ENCODE measurements at regions not wholly inside any gene's neighbourhood (a gene's known extent, or its start where the extent isn't known, plus 50 kb on each side); places are given as distances from the start of the nearest gene placed in this dataset.

DNA sequence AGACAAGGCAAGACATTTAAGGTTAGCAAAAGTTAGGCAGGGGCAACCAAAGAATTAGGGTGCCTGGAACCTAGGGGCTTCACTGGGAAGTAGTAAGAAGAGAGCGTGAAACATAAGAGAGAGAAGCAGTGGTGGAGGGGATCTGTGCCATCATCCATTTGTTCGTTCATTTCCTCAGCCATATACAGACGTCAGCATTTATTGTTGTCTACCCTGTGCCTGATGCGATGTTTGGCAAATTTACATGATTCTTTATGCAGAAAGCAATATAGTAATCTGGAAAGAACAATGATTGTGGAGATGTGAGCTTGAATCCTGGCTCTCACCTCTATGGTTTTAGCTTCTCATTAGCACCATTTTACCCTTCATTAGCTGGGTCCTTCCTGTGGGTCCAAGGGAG is 477.5 kb upstream of the MPDZ start:
- TF ChIP-seq EZH2 (IDR thresholded peaks at IDR 0.05; ENCODE audit: borderline replicate concordance, low read depth, low read length, poor library complexity, severe bottlenecking), result no peak
- TF ChIP-seq, protein P1, sequence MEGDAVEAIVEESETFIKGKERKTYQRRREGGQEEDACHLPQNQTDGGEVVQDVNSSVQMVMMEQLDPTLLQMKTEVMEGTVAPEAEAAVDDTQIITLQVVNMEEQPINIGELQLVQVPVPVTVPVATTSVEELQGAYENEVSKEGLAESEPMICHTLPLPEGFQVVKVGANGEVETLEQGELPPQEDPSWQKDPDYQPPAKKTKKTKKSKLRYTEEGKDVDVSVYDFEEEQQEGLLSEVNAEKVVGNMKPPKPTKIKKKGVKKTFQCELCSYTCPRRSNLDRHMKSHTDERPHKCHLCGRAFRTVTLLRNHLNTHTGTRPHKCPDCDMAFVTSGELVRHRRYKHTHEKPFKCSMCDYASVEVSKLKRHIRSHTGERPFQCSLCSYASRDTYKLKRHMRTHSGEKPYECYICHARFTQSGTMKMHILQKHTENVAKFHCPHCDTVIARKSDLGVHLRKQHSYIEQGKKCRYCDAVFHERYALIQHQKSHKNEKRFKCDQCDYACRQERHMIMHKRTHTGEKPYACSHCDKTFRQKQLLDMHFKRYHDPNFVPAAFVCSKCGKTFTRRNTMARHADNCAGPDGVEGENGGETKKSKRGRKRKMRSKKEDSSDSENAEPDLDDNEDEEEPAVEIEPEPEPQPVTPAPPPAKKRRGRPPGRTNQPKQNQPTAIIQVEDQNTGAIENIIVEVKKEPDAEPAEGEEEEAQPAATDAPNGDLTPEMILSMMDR (conservative IDR thresholded peaks at IDR 0.05; ENCODE audit: low read depth, low read length), result no peak

All from A673 (cell line).